ENCODE measurements at regions not wholly inside any gene's neighbourhood (a gene's known extent, or its start where the extent isn't known, plus 50 kb on each side); places are given as distances from the start of the nearest gene placed in this dataset.

- no peak for DNase-seq (ENCODE audit: low read depth in 2 of 2)
- H3K4me3 ChIP-seq (replicated peaks in 1 of 2; ENCODE audit: low read depth in 2 of 2, low read length in 2 of 2) = no peak overlapping the region
- TF ChIP-seq CTCF (IDR thresholded peaks at IDR 0.05; ENCODE audit: low read depth, low read length) = no peak
Measured at GRCh38 chr3:193800138-193801043, 207.4 kb downstream of the OPA1 start.

- no peak for DNase-seq (ENCODE audit: low read depth in 2 of 2)
- H3K4me3 ChIP-seq (replicated peaks in 1 of 2; ENCODE audit: low read depth in 2 of 2, low read length in 2 of 2) = no peak overlapping the region
- no peak for TF ChIP-seq CTCF (IDR thresholded peaks at IDR 0.05; ENCODE audit: low read depth, low read length)
Measured at GRCh38 chr3:193801097-193801496, 208.1 kb downstream of the OPA1 start.

- DNase-seq (ENCODE audit: low read depth in 2 of 2) = no peak
- no peak for TF ChIP-seq CTCF (IDR thresholded peaks at IDR 0.05; ENCODE audit: low read depth, low read length)
- H3K4me3 ChIP-seq (replicated peaks in 1 of 2; ENCODE audit: low read depth in 2 of 2, low read length in 2 of 2) = no peak overlapping the region
Measured at GRCh38 chr3:193803288-193803687, 210.3 kb downstream of the OPA1 start.

GRCh38 chr3:193805448-193805847 lies 212.4 kb downstream of the OPA1 start:
- no peak for TF ChIP-seq CTCF (IDR thresholded peaks at IDR 0.05; ENCODE audit: low read depth, low read length)
- peak; percentile 90 to 95 for DNase-seq (ENCODE audit: low read depth in 2 of 2)
- no peak overlapping the region for H3K4me3 ChIP-seq (replicated peaks in 1 of 2; ENCODE audit: low read depth in 2 of 2, low read length in 2 of 2)

GRCh38 chr3:193808317-193808716 lies 215.3 kb downstream of the OPA1 start:
- DNase-seq (ENCODE audit: low read depth in 2 of 2) = no peak
- no peak overlapping the region for H3K4me3 ChIP-seq (replicated peaks in 1 of 2; ENCODE audit: low read depth in 2 of 2, low read length in 2 of 2)
- TF ChIP-seq CTCF (IDR thresholded peaks at IDR 0.05; ENCODE audit: low read depth, low read length) = no peak

GRCh38 chr3:193809106-193809505 lies 216.1 kb downstream of the OPA1 start:
- TF ChIP-seq CTCF (IDR thresholded peaks at IDR 0.05; ENCODE audit: low read depth, low read length) = no peak
- no peak overlapping the region for H3K4me3 ChIP-seq (replicated peaks in 1 of 2; ENCODE audit: low read depth in 2 of 2, low read length in 2 of 2)
- DNase-seq (ENCODE audit: low read depth in 2 of 2) = no peak
